ENCODE measurements at regions not wholly inside any gene's neighbourhood (a gene's known extent, or its start where the extent isn't known, plus 50 kb on each side); places are given as distances from the start of the nearest gene placed in this dataset.

GRCh38 chr10:117424883-117425649, 49.8 kb upstream of the PDZD8 start:
- DNase-seq = no peak
- no peak for ATAC-seq
